GM19455 (cell line): ENCODE measurements at regions not wholly inside any gene's neighbourhood (a gene's known extent, or its start where the extent isn't known, plus 50 kb on each side); places are given as distances from the start of the nearest gene placed in this dataset.
"Not testable (repeated sequence)": the region's sequence is repeated elsewhere in the genome, so short reads cannot be mapped to it uniquely, and the experiment has no call there.

Source experiments
- ATAC-seq: cut with Tn5 transposase; IDR thresholded peaks from one replicate; pipeline ENCODE4 v1.9.1; 2021; ENCODE audit not compliant: unreplicated experiment

DNA sequence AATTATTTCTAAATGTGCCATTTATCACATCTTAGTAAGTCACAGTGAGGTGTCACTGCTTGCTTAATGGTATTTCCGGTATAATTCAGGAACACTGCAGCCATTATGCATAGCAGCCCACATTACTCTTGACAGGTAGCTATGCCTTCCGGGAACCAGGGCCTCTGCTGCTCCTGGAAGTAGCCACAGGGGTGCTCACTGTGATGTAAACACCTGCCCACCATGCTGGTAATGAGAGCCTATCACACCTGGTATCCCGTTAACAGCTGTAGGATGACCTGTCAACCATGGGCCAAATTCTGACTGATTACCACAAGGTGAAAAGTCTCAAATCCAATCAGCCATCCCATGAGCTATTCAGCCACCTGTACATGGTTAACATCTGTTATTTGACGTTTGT lies 647.0 kb upstream of the NXPH2 start:
- ATAC-seq: no peak

DNA sequence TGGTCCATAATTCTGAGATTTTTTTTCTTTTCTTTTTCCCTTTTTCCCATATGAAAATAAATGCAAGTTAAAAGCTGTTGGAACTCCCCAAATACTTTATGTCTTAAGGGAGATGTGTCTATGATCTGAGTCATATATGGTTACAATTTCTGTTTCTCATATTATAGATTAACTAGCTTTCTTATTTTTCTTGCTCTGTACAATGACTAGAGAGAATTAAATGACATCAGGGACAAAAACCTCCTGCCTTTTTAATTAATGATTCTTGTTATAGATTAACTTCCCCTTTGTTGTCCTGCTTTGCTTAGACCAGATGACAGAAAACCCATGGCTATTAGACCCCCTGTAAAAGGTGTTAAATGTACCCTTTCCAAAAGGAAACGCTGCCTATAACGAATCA lies 643.9 kb upstream of the NXPH2 start:
- ATAC-seq: no peak

DNA sequence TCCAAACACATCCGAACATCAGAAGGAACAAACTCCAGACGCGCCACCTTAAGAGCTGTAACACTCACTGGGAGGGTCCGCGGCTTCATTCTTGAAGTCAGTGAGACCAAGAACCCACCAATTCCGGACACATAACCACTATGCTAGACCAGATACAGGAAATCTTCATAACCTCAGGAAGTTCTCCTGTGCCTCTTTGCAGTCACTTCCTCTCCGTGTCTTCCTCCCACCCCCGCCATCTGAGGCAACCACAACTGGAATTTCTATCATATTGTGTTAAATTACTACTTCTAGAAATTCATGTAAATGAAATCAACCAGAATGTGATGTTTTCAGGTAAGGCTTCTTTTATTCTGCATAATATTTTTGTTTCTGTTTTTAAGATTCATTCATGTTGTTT lies 631.0 kb upstream of the NXPH2 start:
- no peak for ATAC-seq

DNA sequence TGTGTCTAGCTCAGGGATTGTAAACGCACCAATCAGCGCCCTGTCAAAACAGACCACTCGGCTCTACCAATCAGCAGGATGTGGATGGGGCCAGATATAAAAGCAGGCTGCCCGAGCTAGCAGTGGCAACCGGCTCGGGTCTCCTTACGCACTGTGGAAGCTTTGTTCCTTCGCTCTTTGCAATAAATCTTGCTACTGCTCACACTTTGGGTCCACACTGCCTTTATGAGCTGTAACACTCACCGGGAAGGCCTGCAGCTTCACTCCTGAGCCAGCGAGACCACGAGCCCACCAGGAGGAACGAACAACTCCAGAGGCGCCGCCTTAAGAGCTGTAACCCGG lies 630.6 kb upstream of the NXPH2 start:
- not testable (repeated sequence) for ATAC-seq

DNA sequence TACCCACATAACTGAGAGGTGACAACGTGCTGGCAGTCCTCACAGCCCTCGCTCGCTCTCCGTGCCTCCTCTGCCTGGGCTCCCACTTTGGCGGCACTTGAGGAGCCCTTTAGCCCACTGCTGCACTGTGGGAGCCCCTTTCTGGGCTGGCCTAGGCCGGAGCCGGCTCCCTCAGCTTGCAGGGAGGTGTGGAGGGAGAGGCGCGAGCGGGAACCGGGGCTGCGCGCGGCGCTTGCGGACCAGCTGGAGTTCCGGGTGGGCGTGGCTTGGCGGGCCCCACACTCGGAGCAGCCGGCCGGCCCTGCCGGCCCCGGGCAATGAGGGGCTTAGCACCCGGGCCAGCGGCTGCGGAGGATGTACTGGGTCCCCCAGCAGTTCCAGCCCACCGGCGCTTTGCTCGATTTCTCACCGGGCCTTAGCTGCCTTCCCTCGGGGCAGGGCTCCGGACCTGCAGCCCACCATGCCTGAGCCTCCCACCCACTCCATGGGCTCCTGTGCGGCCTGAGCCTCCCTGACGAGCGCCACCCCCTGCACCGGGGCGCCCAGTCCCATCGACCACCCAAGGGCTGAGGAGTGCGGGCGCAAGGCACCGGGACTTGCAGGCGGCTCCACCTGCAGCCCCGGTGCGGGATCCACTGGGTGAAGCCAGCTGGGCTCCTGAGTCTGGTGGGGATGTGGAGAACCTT lies 630.1 kb upstream of the NXPH2 start:
- not testable (repeated sequence) for ATAC-seq

DNA sequence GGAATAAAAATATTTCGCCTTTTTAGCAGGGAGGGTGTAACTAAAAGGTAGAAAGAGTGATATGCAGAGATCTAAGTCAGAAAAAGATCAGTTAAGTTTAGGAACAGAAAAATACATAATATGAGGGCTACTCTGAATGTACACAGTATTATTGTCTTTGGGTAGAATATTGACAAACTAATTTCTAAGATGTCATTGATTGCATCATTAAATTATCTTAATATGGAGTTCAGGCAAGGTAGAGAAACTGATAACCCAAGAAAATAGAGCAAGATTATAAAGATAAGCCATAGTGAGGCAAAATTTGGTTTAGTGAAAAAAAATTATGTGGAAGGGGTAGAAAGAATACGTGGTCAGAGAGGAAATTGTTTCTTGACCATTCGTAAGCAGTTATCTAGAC lies 629.0 kb upstream of the NXPH2 start:
- no peak for ATAC-seq

DNA sequence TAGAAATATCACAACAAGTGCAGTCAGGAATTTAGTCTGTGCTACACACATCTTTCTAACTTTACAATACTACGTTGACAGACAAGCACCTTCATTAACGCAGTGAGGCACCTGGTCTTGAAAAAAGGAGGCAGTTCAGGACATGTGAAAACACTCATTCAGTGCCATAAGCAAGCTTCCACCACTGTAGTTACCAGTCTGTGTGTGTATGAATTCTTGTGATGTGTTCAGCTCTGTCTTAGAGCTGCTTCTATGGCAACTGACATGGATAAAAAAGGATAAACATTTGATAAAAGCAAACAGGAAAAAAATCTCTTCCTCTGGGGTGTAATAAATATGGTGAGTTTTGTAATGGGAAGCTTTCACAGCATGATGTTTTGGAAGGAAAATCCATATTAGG lies 623.8 kb upstream of the NXPH2 start:
- no peak for ATAC-seq

DNA sequence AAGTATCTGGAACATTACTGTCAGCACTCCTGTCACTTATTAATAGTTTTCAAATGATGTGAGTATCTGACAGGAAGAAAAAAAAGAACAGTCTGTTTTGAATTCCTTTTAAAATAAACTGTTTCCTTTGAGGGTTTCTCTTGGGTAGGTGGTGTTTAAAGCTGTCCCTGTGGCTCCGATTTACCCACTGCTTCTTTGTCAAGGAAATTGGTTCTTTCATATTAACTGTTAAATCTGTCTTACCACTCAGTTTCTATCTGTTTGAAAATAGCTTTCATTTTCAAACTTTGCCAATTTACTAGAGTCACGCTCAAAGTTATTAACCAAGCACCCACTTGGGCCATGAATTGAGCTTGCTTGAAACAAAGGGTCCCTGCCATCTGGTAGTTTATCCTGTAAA lies 614.6 kb upstream of the NXPH2 start:
- no peak for ATAC-seq

DNA sequence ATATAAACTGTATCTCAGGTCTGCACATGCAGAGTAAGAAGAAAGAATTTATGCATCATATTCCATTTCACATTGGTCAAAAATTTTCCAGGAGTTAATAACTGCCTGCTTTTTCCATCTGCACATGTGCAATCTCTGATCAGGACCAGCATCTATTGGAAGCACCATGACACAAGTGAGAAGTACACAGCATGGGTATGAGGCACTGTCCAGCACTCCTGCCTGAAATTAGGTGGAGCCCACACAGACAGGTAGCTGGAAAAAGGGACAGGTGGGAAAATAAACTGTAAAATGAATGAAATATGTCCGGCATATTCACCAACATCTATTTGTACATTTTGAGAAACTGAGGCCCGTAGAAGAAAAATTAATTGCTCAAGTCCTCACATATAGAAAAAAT lies 609.2 kb upstream of the NXPH2 start:
- no peak for ATAC-seq

DNA sequence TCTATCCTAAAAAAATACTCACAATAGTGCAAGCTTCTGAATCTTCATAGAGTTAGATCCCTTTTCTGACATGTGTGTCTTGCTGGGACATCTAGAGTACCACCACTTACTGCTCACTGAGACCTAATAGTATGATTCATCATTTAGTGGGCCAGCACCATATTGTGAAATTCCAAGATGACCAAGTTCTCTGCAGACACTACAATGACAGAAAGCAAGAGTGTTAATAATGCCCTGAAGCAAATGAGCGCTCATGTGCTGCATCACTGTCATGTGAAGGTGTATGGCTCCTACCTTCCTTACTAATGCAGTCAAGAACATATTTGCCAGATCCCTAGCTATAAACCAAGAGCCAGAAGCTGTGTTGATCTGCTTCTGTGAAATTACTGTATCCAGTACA lies 606.2 kb upstream of the NXPH2 start:
- ATAC-seq: no peak

DNA sequence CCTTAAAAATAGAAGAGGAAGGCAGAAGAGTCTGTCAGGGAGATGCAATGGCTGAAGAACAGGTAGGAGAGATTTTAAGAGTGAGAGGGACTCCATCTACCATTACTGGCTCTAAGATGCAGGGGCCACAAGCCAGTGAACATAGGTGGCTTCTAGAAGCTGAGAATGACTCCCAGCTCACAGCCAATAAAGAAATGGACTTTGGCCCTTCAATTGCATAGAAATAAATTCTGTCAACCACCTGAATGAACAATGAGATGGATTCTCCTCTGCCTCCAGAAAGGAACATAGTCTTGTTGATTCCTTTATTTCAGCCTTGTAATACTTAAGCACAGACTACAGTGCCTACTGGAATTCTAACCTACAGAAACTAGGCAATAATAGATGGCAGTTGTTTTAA lies 603.3 kb upstream of the NXPH2 start:
- ATAC-seq: no peak

DNA sequence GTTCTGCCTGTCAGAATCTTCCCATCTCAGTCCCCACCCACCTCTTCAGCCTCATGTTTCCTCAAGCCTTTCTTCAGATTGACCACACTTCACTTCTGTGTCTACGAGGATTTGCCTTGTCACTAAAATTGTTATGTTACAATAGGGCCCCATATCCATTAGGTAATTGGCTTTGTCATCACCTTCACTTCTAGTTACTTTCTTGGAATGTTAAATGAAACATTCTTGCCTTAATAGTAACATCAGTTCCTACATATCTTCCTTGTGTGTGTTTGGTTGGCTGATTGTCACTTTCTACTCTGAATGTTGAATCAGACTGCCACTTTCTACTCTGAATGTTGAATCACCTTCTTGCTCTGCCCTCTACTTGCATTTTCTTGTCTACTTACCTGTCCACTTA lies 599.9 kb upstream of the NXPH2 start:
- ATAC-seq: no peak

DNA sequence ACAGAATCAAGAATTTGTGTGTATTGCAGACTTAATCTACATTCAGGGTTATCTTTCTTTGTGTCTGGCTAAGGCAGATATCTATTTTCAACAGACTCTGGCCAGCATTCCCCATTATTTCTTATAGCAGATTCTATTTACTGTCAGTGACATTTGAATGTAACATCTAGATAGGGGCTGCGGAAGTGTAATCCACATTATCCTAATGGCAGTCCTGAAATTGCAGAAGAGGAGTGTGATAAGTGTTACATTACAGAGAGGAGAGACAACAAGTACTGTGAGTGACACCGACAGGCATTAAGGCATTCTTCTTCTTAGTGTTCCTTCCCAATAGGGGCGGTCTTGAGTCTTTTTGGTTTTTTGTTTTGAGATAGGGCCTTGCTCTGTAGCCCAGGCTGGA lies 598.2 kb upstream of the NXPH2 start:
- ATAC-seq: no peak

DNA sequence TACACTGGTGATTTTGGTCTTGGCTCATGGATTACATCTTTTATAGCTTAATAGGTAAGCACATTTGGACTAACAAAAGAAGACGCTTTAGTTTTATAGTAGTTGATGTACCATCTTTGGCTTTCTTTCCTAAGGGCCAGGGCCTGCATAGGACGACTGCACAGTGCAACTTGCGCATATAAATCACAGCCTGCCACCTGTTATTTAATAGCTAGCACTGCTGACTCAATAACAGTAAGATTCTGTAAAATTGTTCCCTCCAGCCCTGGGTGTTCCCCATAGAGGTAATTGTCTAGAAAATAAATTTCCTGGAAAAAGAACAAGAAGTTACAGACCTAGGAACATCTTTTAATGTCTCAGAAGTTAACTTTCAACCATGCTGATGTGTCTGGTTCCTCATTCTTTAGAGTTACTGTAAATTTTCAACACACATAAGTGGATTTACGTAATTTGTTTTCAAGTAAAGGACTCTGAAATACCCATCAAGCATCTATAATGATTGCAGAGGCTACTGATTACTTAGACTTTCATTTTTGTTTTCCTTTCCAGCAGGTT lies 594.2 kb upstream of the NXPH2 start:
- ATAC-seq: no peak

DNA sequence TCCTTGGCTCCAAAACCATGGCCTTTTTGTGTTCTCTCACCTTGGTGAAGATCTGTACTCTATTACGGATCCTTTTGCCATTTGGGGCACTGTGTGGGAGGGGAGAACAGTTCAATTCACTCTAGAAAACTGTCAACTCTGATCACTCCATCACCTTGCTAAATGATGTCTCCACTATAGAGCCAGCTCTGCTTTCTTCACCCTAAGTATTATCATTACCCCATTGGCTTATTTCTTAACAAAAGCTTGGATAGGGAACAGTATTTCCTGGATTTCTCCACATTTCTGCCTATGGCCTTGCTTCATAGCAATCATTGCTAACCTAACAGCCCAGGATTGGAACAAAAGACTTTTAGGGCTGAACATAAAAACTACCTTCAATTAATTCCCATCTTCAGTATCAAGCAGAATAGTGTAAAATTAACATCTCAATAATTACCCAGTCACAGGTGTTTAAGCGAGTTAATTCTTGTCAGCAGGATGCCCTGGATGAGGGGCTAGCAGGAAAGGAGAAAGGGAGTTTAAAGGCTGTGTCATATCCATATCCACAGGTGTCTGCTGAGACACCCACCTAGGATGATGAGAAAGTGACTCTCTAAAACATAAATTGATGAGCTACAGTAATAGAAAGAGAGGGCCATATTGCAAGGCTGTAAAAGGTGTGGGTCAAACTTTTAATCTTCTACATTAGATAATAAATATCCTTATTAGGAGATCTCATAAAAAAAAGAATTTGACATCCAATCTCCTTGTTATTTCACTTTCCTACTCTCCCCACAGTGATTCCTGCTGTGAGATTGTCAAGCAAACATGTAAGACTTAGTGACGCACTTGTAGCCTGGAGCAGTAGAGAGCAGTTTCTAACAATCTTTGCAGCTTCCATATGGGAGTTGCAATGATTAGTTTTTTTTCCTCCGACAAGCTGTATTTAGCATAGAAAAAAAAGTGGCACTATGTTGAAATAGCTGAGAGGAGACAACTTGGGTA lies 589.5 kb upstream of the NXPH2 start:
- ATAC-seq: no peak

DNA sequence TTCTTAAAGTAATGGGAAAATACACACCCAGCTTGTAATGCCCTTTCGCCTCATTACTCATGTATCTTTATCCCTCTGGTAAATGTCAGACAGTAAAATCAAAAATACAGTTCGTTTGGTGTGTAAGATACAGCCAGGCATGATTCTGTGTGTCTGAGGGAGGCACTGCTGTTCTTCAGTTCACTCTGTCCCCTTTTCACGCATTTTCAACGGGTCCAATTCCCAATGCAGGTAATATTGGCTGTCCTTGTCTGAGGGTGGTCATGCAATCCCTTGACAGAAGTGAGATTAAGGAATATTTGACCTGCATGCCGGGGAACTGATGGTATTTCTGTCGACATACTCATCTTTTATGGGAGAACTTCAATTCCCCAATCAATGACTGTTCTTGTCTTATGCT lies 587.2 kb upstream of the NXPH2 start:
- ATAC-seq: no peak

DNA sequence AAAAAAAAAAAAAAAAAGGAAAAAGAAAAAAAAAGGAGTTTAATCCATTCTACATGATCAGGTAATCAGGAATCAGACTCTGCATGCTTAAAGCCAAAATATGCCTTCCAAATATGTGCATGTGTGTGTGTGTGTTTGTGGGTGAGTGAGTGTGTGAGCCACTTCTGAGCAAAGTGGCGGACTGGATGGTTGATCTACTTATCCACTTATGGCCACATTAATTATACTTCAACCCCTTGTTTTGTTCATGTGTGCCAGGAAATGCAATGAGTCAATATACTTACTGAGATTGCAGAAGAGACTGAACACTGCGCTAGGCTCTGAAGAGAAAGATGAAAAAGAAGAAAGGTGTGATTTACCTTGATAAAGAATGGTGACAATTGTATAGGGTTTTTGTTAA lies 586.5 kb upstream of the NXPH2 start:
- no peak for ATAC-seq

DNA sequence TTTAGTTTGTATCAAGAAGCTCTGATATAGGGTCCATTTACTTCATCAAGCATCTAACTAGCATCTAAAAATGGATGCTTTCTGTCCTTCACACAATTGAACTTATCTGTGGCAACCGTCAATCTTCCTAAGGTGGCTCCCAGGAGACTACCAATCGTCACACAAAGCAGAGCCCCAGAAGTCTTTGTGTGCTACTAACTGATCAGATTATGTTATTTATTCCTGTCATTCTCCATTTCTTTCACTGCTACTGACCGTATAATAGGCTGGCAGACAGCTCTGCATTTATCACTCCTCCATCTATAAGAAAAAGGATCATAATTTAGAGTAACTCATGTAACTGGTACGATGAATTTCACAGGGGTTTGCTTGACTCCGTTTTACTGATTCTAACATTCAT lies 585.0 kb upstream of the NXPH2 start:
- ATAC-seq: no peak

DNA sequence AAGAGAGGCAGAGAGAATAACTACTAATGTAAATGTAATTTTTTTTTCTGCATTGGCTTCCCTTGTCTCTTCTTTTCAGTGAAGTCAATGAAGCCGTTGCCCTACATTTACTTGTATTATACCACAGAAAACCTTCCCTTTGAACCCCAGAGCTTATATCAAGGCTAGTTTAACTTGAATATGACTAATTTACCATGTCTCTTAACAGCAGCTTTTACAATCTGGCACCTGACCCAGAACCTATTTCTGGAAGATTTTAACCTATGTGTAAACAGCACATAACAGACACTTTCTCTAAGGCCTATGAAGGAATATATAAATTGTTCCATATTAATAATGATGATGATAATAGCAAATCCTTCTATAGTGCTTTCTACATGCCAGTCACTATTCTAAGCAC lies 580.5 kb upstream of the NXPH2 start:
- no peak for ATAC-seq

DNA sequence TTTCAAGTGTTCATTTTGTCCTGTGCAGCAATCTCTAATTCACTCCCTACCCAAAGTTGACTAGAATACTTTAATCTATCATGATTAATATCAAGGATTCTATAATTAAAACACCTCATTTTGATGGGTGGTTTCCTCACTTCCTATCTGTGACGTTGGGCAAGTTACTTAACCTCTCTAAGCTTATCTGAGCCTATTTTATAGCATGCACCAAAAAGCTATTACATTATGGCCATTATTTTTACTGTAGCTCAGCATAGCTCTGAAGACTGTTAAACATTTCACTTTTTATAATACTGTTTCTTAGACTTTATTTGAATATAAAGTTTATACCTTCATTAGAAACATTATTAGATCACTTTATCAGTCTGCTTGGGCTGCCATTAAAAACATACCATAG lies 579.6 kb upstream of the NXPH2 start:
- no peak for ATAC-seq

DNA sequence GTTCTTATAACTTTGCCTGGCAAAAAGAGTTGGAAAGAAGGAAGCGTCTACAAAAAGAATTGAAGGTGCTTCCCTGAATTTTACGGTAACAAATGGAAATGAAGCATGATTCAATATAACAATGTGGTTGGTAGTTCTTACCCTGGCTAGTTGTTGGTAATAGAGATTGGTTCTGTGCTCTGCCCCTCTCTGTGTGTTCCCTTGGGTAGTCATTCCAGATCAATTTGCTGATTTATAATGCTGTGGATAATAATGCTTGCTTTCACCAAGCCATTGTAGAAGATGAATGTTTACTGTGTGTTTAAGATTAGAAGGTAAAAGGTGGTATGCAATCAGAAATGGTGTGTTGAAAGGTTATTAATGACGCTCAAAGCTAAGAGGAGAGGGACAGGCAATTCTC lies 577.8 kb upstream of the NXPH2 start:
- ATAC-seq: no peak

DNA sequence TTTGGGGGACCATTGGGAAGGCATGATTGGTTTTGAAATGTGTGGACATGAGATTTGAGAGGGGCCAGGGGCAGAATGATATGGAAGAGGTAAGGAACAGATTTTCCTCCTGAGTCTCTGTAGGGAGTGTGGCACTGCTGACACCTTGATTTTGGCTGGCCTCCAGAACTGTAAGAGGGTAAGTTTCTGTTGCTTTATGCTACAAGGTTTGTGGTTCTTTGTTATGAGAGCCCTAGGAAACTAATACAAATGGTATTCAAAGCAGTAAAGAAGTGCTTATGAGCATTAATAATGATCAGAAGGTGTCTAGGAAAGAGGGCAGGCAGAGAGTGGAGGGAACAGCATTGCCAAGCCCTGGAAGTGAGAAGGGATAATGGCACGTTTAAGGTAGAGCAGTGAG lies 574.3 kb upstream of the NXPH2 start:
- no peak for ATAC-seq
